GM18511 (cell line): ENCODE measurements at regions not wholly inside any gene's neighbourhood (a gene's known extent, or its start where the extent isn't known, plus 50 kb on each side); places are given as distances from the start of the nearest gene placed in this dataset.
"Not testable (repeated sequence)": the region's sequence is repeated elsewhere in the genome, so short reads cannot be mapped to it uniquely, and the experiment has no call there.

Experiments used
- ATAC-seq: cut with Tn5 transposase; IDR thresholded peaks from one replicate; pipeline ENCODE4 v1.9.1; 2021; ENCODE audit warnings: mild to moderate bottlenecking, moderate library complexity; ENCODE audit not compliant: unreplicated experiment

DNA sequence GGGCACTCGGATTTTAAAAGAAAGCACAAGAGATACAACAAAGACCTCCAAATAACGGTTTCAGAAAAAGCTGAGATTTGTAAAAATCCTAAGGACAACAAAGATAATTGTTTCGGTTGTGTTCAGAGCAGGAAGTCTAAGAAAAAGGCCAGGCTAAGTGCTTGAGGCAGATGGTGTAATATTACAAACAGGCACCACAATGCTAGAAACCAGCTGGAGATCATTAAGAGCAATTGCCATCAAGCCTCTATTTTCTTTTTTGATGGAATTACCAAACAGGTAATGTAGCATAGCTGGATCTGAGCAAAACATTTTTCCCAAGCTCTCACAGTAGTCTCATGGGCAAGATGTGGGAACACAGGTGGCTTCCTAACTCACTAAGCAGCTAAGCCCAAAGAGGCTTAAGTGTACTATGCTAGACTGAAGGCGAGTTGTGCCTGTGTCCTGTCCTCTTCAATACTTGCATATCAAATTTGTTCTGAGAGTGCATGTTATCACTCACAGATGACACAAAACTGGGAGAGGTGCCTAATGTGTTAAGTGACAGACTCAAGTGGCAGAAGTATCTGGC lies 161.6 kb downstream of the GLUL start:
- no peak for ATAC-seq

DNA sequence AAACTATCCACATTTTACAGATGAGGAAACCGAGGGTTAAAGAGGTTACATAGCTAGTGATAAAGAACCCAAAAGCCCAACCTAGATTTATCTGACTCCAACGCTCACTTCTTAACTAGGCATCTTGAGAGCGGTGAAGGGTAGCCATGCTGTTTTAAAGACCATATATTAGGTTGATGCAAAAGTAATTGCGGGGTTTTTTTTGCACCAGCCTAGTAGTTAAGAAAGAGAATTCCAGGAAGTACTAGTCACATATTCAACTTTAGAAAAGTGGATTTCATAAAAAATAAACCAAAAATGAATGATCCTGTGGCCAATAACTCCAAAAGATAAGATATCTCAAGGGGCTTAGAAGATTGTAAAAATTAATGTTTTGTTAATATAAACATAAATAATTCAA lies 162.1 kb downstream of the GLUL start:
- no peak for ATAC-seq

GRCh38 chr1:182227864-182228547 lies 163.6 kb downstream of the GLUL start:
- ATAC-seq: no peak

DNA sequence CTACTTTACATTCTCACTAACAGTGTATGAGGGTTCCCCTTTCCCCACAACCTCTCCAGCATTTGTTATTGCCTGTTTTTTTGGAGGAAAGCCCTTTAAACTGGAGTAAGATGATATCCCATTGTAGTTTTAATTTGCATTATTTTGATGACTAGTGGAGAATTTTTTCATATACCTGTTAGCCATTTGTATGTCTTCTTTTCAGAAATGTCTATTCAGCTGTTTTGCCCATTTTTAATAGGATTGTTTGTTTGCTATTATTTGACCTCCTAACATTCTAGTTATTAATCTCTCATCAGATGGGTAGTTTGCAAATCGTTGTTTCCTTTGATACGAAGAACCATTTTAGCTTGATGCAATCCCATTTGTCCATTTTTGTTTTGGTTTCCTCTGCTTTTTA lies 165.0 kb downstream of the GLUL start:
- ATAC-seq: no peak

GRCh38 chr1:182225755-182226154 lies 164.2 kb upstream of the ZNF648 start:
- ATAC-seq: not testable (repeated sequence)

- ATAC-seq: not testable (repeated sequence)
Measured at GRCh38 chr1:182221990-182222389, 160.5 kb upstream of the ZNF648 start.

DNA sequence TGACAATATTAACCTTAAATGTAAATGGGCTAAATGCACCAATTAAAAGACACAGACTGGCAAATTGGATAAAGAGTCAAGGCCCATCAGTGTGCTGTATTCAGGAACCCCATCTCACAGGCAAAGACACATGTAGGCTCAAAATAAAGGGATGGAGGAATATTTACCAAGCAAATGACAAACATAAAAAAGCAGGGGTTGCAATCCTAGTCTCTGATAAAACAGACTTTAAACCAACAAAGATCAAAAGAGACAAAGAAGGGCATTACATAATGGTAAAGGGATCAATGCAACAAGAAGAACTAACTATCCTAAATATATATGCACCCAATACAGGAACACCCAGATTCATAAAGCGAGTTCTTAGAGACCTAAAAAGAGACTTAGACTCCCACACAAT lies 159.9 kb upstream of the ZNF648 start:
- not testable (repeated sequence) for ATAC-seq

DNA sequence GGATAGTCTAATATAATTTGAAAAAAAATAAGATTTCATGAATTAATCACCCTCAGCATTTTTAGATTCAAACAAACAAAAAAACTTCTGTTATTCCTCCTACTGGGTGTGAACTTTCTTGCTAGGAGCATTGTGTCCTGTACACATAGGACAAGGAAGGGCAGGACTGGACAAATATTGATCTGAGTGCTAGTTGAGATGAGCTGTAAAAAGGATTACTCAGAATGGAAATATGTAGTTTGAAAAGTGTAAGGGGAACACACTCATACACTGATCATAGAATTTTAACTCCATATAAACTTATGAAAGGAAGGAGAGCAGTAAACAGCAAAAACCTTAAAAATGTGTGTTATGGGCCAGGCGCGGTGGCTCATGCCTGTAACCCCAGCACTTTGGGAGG lies 156.5 kb upstream of the ZNF648 start:
- no peak for ATAC-seq

GRCh38 chr1:182217071-182217470 lies 155.6 kb upstream of the ZNF648 start:
- ATAC-seq: no peak

DNA sequence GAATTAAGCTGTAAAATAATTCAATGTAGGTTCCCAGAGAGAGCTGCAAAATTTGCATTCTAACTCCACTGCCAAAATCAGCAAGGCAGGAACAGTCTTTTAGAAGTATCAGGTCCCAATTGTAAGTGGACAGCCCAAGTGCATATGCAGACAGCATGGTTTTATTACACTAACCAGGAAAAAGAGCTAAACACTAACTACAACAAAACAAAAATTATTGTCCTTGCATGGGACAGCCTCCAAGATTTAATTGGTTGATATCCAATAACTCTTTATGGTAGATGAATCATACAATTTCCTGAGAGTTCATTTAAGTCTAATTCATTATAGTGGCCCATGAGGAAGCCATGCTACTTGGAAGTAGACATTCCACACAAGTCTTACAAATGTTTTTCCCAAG lies 154.3 kb upstream of the ZNF648 start:
- no peak for ATAC-seq

GRCh38 chr1:182213163-182213562 lies 151.7 kb upstream of the ZNF648 start:
- ATAC-seq: no peak

DNA sequence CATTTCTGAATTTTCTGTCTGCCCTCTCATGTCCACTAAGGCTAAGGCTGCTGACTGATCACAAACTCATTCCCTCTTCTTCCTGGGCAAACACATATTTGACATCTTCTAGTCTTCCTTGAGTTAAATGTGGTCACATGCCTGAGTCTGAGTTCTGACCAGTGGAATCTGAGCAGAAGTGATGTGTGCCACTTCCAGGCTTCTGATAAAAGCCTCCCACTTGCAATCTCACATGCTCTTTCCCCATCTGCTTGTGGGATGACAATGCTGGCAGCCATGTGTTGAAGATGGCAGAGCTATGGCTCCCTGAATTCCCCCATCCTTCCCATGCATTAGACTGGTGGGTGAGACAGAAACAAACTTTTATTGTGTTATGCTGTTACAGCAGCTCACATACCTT lies 149.9 kb upstream of the ZNF648 start:
- ATAC-seq: no peak

- ATAC-seq: no peak
Measured at GRCh38 chr1:182210417-182210816, 148.9 kb upstream of the ZNF648 start.

GRCh38 chr1:182207300-182207699 lies 145.8 kb upstream of the ZNF648 start:
- no peak for ATAC-seq

DNA sequence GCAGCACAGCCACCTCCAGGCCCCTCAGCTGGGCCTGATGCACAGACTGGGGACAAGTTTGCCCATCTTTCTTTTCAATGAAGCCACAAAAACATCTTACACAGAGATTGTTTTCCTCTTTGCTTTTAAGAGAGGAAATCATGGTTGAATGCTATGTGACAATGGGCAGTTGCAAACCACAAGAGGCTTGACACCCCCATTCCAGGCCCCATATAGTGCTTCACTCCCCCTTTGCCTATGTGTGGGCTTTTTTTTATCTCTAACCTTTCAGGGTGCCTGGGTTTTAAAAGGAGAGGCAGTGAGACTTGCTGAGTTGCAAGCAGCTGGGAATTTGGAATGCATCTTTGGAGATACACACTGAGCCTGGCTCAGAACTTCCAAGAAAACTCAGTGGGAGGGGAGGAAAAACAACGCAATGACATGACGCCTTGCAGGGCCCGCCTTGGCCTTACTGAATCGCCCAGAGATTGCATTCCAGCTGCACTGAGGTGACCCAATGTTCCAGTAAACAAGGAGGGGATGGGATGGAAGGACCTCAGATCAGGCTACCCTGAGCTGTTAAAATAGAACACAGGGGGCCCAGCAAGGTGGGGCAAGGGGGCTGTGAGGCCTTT lies 145.2 kb upstream of the ZNF648 start:
- ATAC-seq: no peak

DNA sequence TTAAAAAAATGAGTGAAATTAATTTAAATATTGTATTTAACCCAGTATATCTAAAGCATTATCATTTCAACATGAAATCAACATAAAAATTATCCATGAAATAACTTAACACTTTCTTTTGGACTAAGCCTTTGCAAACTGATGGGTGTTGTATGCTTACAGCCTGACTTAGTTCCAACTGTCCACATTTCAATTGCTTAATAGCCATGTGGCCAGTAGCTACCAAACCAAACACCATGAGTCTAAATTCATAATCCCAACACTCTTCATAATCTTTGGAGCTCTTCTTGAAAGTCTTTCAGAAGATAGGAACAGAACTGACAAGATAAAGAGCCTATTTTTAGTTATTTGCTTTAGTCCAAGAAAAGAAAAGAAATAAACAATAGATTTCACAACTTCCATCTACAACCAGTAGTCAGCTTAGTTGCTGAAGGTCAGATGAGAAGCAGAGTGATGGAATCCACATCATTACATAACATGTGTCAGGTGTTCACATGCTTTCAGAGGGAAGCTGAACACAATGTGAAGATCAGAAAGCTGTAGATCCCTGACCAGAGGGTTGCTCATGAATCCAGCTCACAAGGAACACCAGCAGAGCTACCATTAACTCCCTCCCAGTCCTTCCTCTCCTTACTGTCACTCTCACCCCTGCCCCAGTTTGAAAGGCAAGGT lies 144.0 kb upstream of the ZNF648 start:
- ATAC-seq: no peak

GRCh38 chr1:182203191-182203875 lies 141.8 kb upstream of the ZNF648 start:
- ATAC-seq: no peak

DNA sequence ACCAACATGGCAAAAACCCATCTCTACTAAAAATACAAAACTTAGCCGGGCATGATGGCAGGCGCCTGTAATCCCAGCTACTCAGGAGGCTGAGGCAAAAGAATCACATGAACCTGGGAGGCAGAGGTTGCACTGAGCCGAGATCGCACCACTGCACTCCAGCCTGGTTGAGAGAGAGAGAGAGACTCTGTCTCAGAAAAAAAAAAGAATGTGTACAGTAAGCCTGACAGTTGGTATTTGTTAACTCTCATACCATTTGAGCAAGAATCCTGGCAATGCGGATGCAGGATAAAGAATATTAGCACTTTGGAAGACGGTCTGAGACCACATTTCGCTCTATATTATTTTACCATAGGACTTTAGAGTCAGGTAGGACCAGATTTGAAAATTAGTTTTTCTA lies 140.0 kb upstream of the ZNF648 start:
- ATAC-seq: not testable (repeated sequence)

- no peak for ATAC-seq
Measured at GRCh38 chr1:182200025-182200812, 138.7 kb upstream of the ZNF648 start.

DNA sequence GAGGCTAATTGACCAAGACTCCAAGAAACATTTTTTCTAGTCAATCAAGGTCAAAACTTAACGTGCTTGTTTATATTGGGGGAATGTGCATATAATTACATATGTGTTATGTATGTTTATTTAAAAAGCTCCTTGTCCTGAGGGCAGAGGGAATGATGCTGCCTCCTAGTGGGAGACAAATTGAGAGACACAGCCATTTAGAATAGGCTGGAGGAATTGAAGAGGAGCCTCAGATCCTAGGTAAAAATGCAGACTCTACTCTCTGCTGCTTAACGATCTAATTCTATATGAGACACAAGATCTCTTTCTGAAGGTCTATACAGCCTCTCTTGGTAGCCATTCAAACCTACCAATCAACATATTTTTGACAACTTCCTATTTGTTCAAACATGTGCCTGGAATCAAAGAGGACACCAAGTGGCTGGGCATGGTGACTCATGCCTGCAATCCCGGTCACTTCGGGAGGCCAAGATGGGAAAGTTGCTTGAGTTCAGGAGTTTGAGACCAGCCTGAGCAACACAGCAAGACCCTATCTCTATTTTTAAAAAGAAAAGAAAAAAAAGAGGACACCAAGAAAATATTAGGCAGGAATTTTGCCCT lies 136.6 kb upstream of the ZNF648 start:
- no peak for ATAC-seq
